Fibroblast of lung (primary cell): ENCODE measurements at regions not wholly inside any gene's neighbourhood (a gene's known extent, or its start where the extent isn't known, plus 50 kb on each side); places are given as distances from the start of the nearest gene placed in this dataset.

Source experiments
- DNase-seq, 2 donors: peaks; one replicate each; pipeline versions ENCODE4 v3.0.0 to v3.0.0-alpha.2; 2010; ENCODE audit warnings: low read depth in 2 of 2
- H2AFZ ChIP-seq: 2 replicates; pipeline ENCODE4 v1.5.1; 2012; ENCODE audit warnings: low read length, control low read depth, inconsistent platforms
- H3K27ac ChIP-seq: 2 replicates; pipeline ENCODE4 v1.5.1; 2011; ENCODE audit warnings: low read length, control low read depth; ENCODE audit not compliant: insufficient read depth
- H3K27me3 ChIP-seq: 2 replicates; pipeline ENCODE4 v1.5.1; 2011; ENCODE audit warnings: mild to moderate bottlenecking, low read length; ENCODE audit not compliant: control insufficient read depth, insufficient read depth
- H3K36me3 ChIP-seq: 2 replicates; pipeline ENCODE4 v1.5.1; 2011; ENCODE audit warnings: low read length; ENCODE audit not compliant: control insufficient read depth, insufficient read depth
- H3K4me1 ChIP-seq: 2 replicates; pipeline ENCODE4 v1.5.1; 2011; ENCODE audit warnings: low read length; ENCODE audit not compliant: control insufficient read depth, insufficient read depth; ENCODE audit errors: extremely low read depth
- H3K4me2 ChIP-seq: 2 replicates; pipeline ENCODE4 v1.5.1; 2011; ENCODE audit warnings: low read length, control low read depth; ENCODE audit not compliant: insufficient read depth; ENCODE audit errors: extremely low read depth
- H3K4me3 ChIP-seq, 4 experiments: fragments of 200-600 bp in 1 of 4; sonication (generic) in 1 of 4; replicated peaks in 1 of 4; 2 replicates each; pipeline ENCODE4 v1.5.1; 2011 to 2016; ENCODE audit warnings: low read length in 4 of 4, low read depth in 3 of 4, mild to moderate bottlenecking in 3 of 4, control low read depth in 2 of 4, inconsistent platforms in 1 of 4, mixed read lengths in 1 of 4; ENCODE audit not compliant: insufficient read depth in 1 of 4; ENCODE audit errors: control extremely low read depth in 1 of 4
- H3K79me2 ChIP-seq: 2 replicates; pipeline ENCODE4 v1.5.1; 2012; ENCODE audit warnings: mild to moderate bottlenecking, low read length, inconsistent platforms; ENCODE audit not compliant: control insufficient read depth, insufficient read depth
- H3K9ac ChIP-seq: 2 replicates; pipeline ENCODE4 v1.5.1; 2011; ENCODE audit warnings: mild to moderate bottlenecking, low read length, control low read depth; ENCODE audit not compliant: insufficient read depth
- H3K9me3 ChIP-seq: 2 replicates; pipeline ENCODE4 v1.5.1; 2012; ENCODE audit warnings: low read depth, low read length; ENCODE audit not compliant: control insufficient read depth, insufficient read depth
- H4K20me1 ChIP-seq: 2 replicates; pipeline ENCODE4 v1.5.1; 2011; ENCODE audit warnings: low read length; ENCODE audit not compliant: control insufficient read depth, insufficient read depth; ENCODE audit errors: extremely low read depth
- CTCF ChIP-seq, 2 donors: IDR thresholded peaks in 1 of 2; conservative IDR thresholded peaks in 1 of 2; 1 replicate in 1 of 2; 2 replicates in 1 of 2; pipeline ENCODE4 v1.5.1; 2011 to 2012; ENCODE audit warnings: low read length in 2 of 2, control low read depth in 1 of 2, inconsistent platforms in 1 of 2, low read depth in 1 of 2, mild to moderate bottlenecking in 1 of 2
- EZH2 ChIP-seq: IDR thresholded peaks from 2 replicates; pipeline ENCODE4 v1.5.1; 2012; ENCODE audit warnings: low read length, control low read depth, mild to moderate bottlenecking; ENCODE audit errors: missing control alignments

GRCh38 chr11:80155412-80156017, 714.7 kb upstream of the TENM4 start:
- no peaks in the 10 kb centered on the region for H3K9me3 ChIP-seq
- no peak overlapping the region for H3K27ac ChIP-seq
- H3K9ac ChIP-seq = no peak overlapping the region
- no peaks in the 10 kb centered on the region for H4K20me1 ChIP-seq
- no peak overlapping the region for H3K4me3 ChIP-seq
- H2AFZ ChIP-seq = no peak overlapping the region
- peak in 1 of 2 donors; percentile 49 for DNase-seq
- H3K27me3 ChIP-seq = no peaks in the 10 kb centered on the region
- no peaks in the 10 kb centered on the region for H3K79me2 ChIP-seq
- H3K4me1 ChIP-seq = no peaks in the 10 kb centered on the region
- H3K36me3 ChIP-seq = no peaks in the 10 kb centered on the region
- H3K4me2 ChIP-seq = no peak overlapping the region
- TF ChIP-seq CTCF (conservative IDR thresholded peaks at IDR 0.05 in 1 of 2, IDR thresholded peaks at IDR 0.05 in 1 of 2; ENCODE audit: low read depth in 1 of 2, low read length in 2 of 2) (peak; percentile 58 to 65), EZH2 (no peak)

GRCh38 chr11:80146232-80146631, 705.4 kb upstream of the TENM4 start:
- no peaks in the 10 kb centered on the region for H3K79me2 ChIP-seq
- no peaks in the 10 kb centered on the region for H3K4me1 ChIP-seq
- TF ChIP-seq CTCF (conservative IDR thresholded peaks at IDR 0.05 in 1 of 2, IDR thresholded peaks at IDR 0.05 in 1 of 2; ENCODE audit: low read depth in 1 of 2, low read length in 2 of 2) (no peak), EZH2 (no peak)
- no peak overlapping the region for H2AFZ ChIP-seq
- H3K4me2 ChIP-seq = no peak overlapping the region
- H4K20me1 ChIP-seq = no peaks in the 10 kb centered on the region
- no peak overlapping the region for H3K27ac ChIP-seq
- H3K9me3 ChIP-seq = no peaks in the 10 kb centered on the region
- no peak overlapping the region for H3K9ac ChIP-seq
- no peak overlapping the region for H3K4me3 ChIP-seq
- no peaks in the 10 kb centered on the region for H3K36me3 ChIP-seq
- peak in 1 of 2 donors; percentile 32 for DNase-seq
- H3K27me3 ChIP-seq = no peaks in the 10 kb centered on the region

GRCh38 chr11:80144897-80145594, 704.2 kb upstream of the TENM4 start:
- H3K36me3 ChIP-seq = no peaks in the 10 kb centered on the region
- H3K9me3 ChIP-seq = no peaks in the 10 kb centered on the region
- DNase-seq = no peak
- no peak overlapping the region for H3K27ac ChIP-seq
- no peaks in the 10 kb centered on the region for H3K79me2 ChIP-seq
- H4K20me1 ChIP-seq = no peaks in the 10 kb centered on the region
- TF ChIP-seq CTCF (conservative IDR thresholded peaks at IDR 0.05 in 1 of 2, IDR thresholded peaks at IDR 0.05 in 1 of 2; ENCODE audit: low read depth in 1 of 2, low read length in 2 of 2) (no peak), EZH2 (no peak)
- no peak overlapping the region for H3K9ac ChIP-seq
- H2AFZ ChIP-seq = no peak overlapping the region
- H3K4me2 ChIP-seq = no peak overlapping the region
- no peaks in the 10 kb centered on the region for H3K27me3 ChIP-seq
- no peak overlapping the region for H3K4me3 ChIP-seq
- no peaks in the 10 kb centered on the region for H3K4me1 ChIP-seq
